Stimulated activated CD4-positive, alpha-beta T cell treated with anti-CD3 and anti-CD28 coated beads, Interleukin-4, amount 100 ng/mL, for 1 hour (primary cell): ENCODE measurements at regions not wholly inside any gene's neighbourhood (a gene's known extent, or its start where the extent isn't known, plus 50 kb on each side); places are given as distances from the start of the nearest gene placed in this dataset.
"Not testable (repeated sequence)": the region's sequence is repeated elsewhere in the genome, so short reads cannot be mapped to it uniquely, and the experiment has no call there.

Source experiments
- DNase-seq: peaks from one replicate; pipeline ENCODE4 v3.0.0-alpha.2; 2020

DNA sequence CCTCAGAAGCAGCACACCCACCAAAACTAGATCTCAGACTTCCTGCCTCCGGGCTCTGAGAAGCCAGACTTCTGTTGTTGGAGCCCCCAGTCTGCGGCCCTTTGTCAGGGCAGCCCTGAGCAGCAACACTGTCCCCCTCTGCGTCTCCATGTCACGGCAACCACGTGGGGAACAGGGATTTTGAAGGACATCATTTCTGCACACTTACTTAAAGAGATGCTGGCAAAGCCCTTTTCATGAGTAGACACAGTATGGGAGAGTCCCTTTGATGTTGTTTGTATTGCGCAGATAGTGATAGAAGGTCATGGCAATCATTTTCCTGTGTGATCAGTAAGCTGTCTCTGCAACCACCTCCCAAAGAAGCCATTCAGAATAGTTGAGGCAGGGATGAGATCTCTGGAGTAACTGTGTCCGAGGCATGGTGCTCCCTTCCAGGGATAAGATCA lies 69.1 kb upstream of the ID2 start:
- DNase-seq, result no peak

DNA sequence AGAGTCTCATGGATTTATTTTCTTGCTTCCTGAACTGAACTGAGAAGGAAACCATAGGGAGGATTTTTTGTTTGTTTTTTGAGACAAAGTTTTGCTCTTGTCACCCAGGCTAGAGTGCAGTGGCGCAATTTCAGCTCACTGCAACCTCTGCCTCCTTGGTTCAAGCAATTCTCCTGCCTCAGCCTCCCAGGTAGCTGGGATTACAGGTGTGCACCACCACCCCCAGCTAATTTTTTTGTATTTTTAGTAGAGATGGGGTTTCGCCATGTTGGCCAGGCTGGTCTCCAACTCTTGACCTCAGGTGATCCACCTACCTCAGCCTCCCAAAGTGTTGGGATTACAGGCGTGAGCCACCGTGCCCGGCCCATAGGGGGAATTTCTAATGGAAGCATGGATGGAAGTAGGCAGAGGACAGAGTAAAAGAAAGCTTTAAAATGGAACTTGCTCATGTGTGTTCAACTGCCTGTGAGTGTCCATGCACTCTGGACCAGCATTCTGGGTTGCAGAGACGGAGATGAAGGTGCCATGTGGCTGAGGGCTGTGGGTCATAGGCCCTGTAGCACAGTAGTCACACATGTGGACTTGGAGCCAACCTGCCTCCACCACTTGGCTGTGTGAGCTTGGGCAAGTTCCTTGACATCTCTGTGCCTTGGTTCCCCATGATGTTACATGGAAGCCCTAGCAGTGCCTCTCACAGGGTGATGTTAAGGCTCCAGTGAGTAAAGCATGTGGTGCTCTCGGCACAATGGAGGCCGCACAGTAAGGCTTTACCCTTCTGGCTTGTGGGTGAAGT lies 68.5 kb upstream of the ID2 start:
- not testable (repeated sequence) for DNase-seq

DNA sequence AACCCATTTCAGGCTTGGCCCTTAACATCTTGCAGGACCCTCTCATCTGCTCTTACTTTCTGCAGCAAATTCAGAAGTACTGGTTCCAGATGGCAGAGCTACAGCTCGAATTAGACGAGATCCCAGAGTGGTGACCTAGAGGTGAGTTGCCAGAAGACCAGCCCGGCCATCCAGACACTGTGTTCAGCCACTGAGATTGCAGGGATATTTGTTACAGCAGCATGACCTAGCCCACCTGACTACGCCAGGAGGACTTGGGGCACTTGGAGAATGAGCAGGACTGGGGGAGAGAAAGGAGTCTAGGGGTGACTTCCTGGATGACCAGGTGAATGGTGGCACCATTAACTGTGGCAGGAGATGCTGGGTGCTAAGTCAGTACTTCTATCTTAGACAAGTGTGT lies 67.2 kb upstream of the ID2 start:
- no peak for DNase-seq

DNA sequence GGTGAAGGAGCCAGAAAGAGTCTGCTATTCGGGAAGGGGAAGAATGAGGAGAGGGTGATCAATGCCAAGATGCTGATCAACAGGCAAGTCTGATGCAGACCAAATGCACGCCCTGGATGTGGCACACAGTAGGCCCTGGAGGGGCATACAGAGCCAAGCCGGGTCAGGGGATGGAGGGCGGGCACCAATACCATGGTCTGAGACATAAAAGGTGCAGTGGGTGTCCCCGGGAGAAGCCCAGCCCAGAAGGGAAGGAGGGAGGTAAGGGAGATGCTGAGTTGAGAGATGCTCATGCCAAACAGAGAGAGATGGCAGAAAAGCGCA lies 66.6 kb upstream of the ID2 start:
- DNase-seq, result no peak

DNA sequence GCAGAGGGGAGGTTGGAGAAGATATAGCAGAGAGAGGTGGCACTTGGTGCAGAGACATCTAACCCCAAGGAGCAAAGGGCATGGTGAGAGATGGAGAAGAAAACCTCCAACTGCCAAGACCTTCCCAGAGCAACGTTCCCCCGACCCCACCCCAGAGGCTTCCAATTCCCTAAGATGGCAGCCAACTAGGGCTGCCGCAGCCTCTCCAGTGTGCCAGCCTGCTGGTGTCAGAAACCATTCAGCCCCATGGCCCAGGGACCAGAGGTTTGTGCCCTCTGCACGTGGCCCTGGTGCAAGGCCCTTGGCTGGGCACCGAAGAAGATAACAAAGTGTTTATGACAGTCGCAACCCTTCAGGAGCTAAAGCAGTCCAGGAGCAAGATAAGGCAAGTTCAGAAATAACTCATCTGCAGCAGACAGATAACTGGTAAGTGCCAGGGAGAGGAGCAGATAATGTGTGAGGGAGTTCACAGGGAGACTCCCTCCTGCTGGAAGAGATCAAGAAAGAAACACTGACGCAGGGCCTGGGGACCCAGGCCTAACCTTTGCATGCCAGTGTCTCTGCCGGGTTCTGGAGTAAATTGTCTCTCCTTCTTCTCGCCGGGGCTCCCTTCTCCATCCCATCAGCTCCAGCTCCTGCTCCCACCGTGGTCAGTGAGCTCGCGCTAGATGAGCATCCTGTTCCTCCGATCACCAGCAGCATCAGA lies 66.1 kb upstream of the ID2 start:
- no peak for DNase-seq

DNA sequence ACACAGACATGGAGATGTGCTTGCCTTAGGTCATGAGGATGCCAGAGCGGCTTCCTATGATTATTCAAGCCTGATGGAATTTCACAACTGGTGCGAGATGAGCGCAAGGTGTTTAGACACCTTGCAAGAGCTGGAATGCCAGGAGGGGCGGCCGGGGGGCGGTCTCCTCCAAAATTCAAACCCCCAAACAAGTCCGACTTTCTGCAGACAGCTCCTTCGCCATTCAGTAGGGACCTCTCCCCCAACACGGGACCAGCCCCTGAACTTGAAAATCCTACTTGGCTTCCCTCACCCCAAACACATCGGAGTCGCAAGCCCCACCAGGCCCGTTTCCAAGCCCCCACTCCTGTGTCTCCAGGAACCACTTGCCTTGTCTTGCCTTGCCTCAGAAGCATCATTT lies 64.8 kb upstream of the ID2 start:
- no peak for DNase-seq

DNA sequence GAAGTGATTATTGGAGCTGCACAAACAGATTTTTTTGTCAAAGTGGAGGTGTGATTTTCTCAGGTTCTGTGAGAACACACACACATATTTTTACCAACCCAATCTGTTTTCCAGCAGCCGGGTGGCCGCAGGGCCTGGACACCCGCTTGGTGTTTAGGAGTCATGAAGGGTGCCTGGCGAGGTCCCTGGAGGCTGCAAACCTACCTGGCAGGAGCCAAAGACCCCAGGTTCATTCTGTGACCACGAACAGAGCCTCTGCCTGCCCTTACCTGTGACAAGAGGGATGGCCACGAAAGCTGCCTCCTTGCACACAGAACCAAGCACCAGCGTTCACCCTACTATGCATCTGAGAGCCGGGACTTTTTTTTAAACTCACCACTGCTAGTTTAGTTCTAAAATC lies 64.3 kb upstream of the ID2 start:
- DNase-seq, result no peak

DNA sequence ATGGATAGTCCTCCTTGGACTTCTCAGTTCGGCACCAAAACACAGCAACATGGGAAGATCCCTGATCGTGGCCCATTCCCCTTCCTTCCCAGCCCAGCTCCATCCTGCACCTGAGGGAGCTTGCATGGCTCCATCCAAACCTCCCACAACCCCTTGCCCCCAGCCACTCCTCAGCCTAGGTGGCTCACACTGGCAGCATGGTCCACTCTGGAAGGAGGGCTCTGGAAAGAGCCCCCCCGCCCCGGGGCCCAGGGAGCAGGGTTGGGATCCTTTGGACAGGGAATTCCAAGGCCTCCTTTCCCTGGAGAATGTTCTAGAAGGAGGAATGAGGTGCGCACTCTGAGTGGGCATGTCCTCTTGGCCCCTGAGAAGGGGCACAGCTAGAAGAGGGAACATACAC lies 62.8 kb upstream of the ID2 start:
- DNase-seq, result no peak

DNA sequence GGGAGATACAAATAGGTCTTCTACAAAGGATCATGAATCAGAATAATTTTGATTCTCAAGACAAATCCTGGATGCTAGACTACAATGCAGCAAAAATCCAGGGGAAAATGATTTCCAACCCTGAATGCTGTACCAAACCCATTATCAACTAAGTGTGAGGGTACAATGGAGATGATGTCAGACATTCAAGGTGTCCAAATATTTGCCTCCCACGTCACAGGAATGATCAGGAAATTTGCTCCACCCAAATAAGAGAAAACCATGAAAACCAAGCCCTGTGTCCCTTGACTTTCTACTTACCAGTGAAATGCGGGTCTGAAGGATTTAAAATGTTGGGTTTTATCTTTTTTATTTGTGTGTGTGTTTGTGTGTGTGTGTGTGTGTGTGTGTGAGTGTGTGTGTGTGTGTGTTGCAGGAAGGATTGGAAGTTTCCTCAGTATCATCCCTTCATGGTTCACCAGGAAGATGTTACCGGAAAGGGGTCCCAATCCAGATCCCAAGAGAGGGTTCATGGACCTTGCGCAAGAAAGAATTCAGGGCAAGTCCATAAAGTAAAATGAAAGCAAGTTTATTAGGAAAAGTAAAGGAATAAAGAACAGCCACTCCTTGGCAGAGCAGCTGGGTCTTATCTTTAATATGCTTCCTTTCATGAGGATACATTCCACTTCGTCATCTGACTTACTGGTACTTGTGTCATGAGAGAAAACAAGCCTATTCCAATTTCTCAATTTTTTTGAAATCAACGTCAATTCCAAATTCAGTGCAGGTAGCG lies 61.1 kb upstream of the ID2 start:
- no peak for DNase-seq

DNA sequence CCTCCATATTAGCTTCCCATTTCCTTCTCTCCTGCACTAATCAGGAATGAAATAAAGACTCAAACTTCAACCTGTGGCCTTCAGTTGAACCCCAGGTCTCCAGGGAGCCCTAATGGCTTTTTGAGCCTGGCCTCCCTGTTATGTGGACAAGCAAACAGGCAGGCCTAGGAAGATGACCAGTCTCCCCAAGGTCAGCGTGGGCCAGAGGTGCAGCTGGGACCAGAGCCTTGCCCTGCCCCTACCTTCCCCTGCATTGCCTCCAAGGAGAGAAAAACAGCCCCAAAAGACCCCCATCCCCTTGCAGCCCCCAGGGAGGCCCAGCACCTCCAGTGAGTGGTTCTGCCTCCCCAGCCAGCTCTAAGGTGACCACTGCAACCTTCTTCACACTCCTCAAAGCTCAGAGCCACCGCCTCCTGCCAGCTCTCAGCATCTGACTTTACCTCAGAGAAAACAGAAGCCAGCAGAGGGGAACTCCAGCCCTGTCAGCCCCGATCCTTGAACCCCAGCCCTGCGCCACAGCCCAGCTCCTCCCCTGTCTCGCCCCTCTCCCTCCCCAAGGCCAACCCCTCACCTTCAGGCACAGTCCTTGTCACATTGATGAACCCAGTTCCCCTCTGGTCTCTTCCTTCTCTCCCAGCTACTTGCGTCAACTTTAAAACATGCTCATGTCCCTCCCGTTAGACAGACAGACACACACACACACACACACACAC lies 59.5 kb upstream of the ID2 start:
- DNase-seq, result no peak

DNA sequence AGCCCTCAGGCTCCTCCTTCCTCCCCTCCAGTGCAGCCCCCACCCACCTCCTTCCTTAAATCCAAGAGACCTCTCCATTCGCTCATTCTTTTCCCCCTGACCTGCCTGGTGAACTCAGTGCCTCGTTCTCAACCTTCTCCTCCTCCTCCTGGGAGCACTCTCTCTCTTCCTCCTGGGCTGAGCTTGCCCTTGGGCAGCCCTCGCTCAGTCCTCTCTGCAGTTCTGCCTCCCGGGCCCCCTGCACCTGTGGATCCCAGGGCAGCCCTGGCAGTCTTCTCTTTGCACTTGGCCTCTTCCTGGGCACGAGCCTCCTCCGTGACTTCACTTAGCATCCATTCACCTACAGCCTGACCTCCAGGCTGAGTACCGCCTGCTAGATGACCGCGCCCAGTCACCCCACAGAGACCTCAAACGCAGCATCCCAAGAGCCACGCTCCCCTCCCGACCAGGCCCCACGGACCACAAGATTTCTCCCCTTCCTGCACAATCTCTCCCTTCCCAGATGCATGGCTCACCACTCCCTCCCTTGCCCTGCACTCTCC lies 58.9 kb upstream of the ID2 start:
- no peak for DNase-seq

DNA sequence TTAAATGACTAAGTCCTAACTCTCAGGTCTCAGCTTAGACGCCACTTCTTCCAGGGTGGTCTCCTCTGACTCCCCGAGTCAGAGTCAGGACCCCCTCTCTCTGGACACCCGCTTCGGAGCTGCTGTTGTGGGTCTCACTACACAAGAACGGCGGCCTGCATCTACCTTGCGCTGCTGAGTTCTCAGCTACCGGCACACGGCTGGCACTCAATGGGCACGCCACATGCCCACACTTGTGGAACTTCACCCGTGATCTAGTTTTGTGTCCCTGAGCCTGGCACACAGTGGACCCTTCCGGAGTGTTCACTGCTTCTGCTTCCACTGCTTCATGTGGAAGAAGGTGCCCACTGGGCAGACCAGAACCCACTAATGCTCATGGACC lies 58.3 kb upstream of the ID2 start:
- no peak for DNase-seq

DNA sequence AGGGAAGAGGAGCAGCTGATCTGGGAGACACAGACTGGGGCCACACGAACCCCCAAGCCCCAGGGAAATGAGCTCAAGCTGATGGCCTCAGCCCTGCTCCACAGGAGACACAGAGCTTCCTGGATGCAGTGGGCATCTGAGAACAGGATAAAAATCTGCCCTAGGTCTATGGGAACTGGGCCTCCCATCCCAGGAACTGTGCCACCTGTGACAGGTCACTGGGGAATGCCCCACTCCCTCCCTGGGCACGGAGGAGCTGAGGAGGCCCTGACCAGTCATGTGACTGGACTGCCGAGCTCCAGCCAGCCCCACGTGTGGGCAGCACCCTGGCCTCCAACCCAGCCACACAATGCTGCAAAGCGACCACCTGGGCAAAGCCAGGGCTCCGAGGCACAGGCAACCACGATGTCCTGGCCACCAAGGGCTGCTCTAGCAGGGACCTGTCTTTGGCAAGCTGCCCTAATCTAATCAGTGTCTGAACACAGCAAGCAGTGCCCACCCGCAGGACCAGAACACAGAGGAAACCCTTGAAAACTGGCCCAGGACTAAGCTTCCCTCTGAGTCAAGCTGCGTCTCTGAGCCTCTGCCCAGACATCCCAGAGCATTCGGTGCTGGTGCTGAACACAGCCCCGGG lies 57.8 kb upstream of the ID2 start:
- no peak for DNase-seq

DNA sequence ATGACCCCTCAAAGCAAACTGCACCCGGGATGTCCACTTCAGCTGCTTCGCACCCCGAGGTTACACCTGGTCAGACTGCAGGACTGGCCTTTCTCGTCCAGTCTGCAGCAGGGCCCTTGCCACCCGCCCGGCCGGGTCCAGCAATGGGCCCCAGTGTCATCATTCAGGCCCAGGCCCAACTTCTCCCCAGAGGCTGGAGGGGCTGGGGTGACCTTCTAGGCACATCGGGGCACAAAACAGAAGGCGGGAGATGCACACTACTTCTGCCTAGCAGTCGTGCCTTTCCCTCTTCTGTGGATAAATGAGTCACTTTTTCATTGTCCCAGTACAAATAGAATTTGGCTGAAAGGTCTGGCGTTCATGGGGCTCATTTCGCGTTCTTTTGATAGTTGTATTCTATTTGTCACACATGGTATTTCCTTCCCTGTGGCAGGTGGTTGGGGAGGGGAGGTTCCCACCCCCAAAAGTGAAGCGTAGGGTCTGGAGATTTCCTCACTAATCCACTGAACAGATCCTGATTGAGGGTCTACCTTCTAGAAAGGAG lies 56.9 kb upstream of the ID2 start:
- no peak for DNase-seq

DNA sequence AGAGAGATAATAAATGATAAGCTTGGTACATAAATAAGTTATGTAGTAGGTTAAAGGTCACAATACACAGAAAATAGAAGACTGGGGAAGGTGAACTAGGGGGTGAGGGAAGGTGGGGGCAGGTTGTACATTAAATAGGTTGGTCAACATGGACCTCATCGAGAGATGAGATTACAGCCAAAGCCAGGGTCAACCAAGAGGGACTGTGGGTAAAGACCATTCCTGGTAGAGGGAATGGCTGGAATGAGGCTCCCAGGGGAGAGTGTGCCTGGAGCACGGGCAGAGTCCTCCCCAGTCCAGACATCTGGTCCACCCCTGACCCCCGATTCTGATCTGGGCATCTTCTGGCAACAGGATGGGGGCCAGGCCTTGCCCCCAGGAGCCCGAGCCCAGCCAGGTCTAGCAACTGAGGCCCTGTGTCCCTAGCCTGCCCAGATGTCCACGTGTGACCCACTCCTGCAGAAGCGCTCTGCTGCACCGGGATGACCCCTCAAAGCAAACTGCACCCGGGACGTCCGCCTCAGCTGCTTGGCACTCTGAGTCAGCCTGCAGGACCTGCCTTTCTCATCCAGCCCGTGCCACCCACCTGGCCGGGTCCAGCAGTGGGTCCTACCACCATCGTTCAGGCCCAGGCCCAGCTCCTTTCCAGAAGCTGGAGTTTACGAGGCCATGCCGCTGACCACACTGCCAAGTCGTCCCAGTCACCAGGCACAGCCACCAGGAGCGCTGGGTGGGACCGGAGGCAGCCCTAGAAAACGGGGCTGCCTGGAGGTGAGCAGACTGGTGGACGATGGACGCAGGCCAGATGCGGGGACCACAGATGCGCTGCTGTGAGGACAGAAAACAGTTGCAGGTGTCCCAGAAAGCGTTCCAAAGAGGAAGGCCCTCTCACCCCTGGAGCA lies 56.2 kb upstream of the ID2 start:
- DNase-seq, result no peak

DNA sequence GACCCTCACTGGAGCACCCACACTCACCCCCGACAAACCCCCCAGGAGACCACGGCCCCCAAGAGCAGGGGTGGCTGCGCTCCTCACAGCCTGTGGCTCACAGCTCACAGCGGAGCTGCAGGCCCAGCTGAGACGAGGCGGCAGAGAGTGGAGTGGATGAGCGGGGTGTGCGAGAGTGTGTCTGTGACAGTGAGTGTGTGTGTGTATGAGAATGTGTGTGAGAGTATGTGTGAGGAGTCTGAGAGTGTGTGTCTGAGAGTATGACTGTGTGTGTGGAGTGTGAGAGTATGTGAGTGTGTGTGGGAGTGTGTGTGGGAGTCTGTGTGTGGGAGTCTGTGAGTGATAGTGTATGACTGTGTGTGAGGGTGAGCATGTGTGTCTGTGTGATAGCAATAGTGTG lies 55.3 kb upstream of the ID2 start:
- DNase-seq, result no peak

DNA sequence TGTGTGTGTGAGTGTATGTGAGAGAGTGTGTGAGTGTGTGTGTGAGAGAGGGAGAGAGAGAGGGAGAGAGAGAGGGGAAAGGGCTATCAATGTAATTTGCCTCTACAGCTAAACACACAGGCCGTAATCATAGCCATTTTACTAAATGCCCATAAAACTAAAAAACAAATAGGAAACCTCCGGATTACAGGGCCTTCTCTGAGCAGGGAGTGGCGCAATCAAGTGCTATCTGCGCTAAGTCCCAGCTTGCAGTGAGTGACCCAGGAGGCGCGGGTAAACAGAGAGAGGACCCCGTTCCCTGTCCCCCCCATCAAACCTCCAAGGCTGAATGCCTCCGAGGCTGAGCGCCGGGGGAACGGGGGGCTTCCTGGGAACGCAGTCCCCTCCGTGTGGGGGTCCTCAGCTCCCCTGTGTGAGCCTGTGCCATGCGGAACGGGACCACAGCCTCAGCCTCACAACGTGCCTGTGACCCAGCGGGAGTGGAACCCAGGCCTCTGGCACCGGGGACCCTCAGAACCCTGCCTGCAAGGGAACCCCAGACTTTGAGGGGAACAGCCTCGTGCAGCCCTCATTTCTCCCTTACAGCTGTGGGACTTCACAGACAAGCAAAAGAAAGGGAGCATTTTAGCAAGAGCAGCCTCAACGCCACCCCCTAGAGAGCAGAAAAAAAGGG lies 54.7 kb upstream of the ID2 start:
- DNase-seq, result no peak

DNA sequence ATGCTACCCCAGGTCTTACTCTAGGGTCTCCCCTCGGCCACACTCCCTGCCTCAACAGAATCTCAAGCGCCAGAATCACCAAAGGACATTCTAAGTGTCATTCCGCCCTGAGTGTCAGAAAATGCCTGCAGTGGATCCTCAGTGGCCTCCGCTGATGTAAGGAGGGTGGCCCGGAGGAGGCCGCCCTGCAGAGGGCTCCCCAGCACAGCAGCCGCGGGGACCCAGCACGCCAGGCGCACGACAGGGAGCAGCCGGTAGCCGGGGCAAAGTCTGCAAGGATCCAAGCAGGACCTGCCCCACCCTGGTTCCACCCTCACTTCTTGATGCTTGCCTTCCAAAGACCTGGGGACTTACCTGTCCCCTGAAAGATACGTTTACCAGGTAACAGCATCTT lies 54.2 kb upstream of the ID2 start:
- no peak for DNase-seq

DNA sequence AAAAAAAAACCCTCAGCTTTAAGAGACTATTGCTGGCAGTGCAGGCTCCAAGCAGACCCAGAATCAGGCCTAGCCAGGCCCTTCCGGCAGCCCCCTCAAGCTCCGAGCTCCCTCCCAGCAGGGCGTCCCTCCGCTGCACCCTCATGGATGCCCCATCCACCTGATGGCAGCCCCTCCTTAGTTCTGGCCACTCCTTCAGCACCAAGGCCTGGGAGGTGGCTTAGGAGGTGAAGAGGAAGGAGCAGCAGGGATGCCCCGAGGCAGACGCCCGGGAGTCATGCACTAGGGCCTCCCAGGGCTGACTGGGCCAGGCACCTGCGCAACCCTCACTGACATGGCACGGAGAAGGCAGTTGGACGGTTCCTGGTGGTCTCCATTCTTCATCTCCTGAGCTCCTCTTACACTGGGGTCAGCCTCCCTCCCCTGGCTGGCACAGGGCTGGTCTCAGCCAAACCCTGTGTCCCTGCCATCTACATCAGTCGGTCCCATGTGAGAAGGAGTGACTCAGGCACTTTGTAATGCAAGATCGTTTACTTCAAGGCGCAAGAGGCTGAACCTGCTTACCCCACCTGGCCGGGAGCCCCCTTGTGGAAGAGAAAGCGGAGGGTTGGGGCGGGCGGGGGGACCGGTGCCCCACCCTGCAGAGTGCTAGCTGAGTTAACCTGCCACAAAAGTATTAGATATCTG lies 53.5 kb upstream of the ID2 start:
- no peak for DNase-seq

DNA sequence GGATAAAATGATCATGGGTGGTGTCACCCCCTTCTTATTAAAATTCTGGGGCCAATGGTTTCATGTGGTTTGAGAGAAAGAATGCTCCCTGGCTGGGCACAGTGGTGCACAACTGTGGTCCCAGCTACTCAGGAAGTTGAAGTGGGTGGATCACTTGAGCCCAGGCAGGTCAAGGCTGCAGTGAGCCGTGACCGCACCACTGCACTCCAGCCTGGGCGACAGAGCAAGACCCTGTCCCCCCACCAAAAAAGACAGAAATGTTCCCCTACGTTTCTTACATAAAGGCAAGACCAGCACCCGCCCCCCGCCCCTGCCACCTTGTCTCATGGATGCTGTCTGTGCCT lies 53.0 kb upstream of the ID2 start:
- no peak for DNase-seq
